ENCODE measurements at regions not wholly inside any gene's neighbourhood (a gene's known extent, or its start where the extent isn't known, plus 50 kb on each side); places are given as distances from the start of the nearest gene placed in this dataset.

- no CpG with 5 or more reads among the region's 3 CpGs for WGBS (ENCODE audit: extremely low coverage, insufficient read length, low lambda C conversion rate)
Measured at GRCh38 chr12:107233551-107233950, 140.2 kb upstream of the CRY1 start.

More at GRCh38 chr12:107233551-107233950, 140.2 kb upstream of the CRY1 start:
- no peak overlapping the region for H2AK5ac ChIP-seq (ENCODE audit: insufficient read length, low read length)
- H3K4me1 Mint-ChIP-seq, result peaks cover 15 to 18% of the 10 kb centered on the region in 2 experiments
- no peak overlapping the region for H3K23ac ChIP-seq (ENCODE audit: insufficient read length, low read depth, low read length)
- no peaks in the 10 kb centered on the region for H4K20me1 ChIP-seq (ENCODE audit: control insufficient read depth, insufficient read depth, insufficient read length)
- no peak overlapping the region for H2BK20ac ChIP-seq (ENCODE audit: low read depth, low read length, poor library complexity, severe bottlenecking)
- no peak overlapping the region for H2BK15ac ChIP-seq (ENCODE audit: low read depth, low read length)
- H3K27ac ChIP-seq (ENCODE audit: insufficient read length, low read depth, low read length), result no peak overlapping the region
- H3K79me2 ChIP-seq (ENCODE audit: insufficient read depth, low read length), result no peaks in the 10 kb centered on the region
- H2AFZ ChIP-seq (ENCODE audit: low read length), result no peak overlapping the region
- no peak overlapping the region for H3K56ac ChIP-seq (ENCODE audit: insufficient read length, low read depth, low read length)
- H3K79me1 ChIP-seq (ENCODE audit: insufficient read depth, low read depth, low read length, poor library complexity, severe bottlenecking), result no peaks in the 10 kb centered on the region
- no peak for DNase-seq
- H3K9ac ChIP-seq (ENCODE audit: extremely low read depth, insufficient read length, low read length), result no peak overlapping the region
- H4K91ac ChIP-seq (ENCODE audit: insufficient read length, low read depth, low read length), result no peak overlapping the region
- H3K9me3 ChIP-seq (ENCODE audit: control insufficient read depth, low read depth, low read length), result no peaks in the 10 kb centered on the region
- no peaks in the 10 kb centered on the region for H3K36me3 Mint-ChIP-seq (ENCODE audit: insufficient read depth in 1 of 3, low read depth in 3 of 3)
- no peak overlapping the region for H3K14ac ChIP-seq (ENCODE audit: insufficient read depth, low read length)
- no peak for TF ChIP-seq CTCF (conservative IDR thresholded peaks at IDR 0.05)
- H3K4me3 Mint-ChIP-seq, result no peak overlapping the region
- H3K4me1 ChIP-seq (ENCODE audit: insufficient read depth, low read length), result peaks cover 6% of the 10 kb centered on the region
- H2BK120ac ChIP-seq (ENCODE audit: low read depth, low read length, poor library complexity, severe bottlenecking), result no peak overlapping the region
- no peaks in the 10 kb centered on the region for H3K23me2 ChIP-seq (ENCODE audit: insufficient read length, low read depth, low read length, poor library complexity, severe bottlenecking)
- no peak overlapping the region for H4K5ac ChIP-seq (ENCODE audit: insufficient read length, low read depth, low read length)
- H3K4ac ChIP-seq (ENCODE audit: low read depth, low read length), result no peak overlapping the region
- no peak overlapping the region for H4K8ac ChIP-seq (replicated peaks; ENCODE audit: insufficient read length, low read depth, low read length)
- no peak overlapping the region; a peak in 1 of 7 replicates for H3K27ac Mint-ChIP-seq
- no peaks in the 10 kb centered on the region for H3K9me3 Mint-ChIP-seq
- H3K27me3 Mint-ChIP-seq (ENCODE audit: low read depth), result no peaks in the 10 kb centered on the region
- H3K4me2 ChIP-seq (ENCODE audit: insufficient read depth, insufficient read length, low read length), result no peak overlapping the region
- H3K18ac ChIP-seq (ENCODE audit: insufficient read length, low read depth, low read length), result no peak overlapping the region
- H3T11ph ChIP-seq (ENCODE audit: low read length), result no peak overlapping the region
- H2BK5ac ChIP-seq (ENCODE audit: insufficient read length, low read length), result no peak overlapping the region
- H2BK12ac ChIP-seq (ENCODE audit: insufficient read length, low read depth, low read length), result no peak overlapping the region
- no peaks in the 10 kb centered on the region for H3K27me3 ChIP-seq (ENCODE audit: insufficient read depth, low read length)

All from H9 (cell line).